HepG2 (cell line): ENCODE measurements at regions not wholly inside any gene's neighbourhood (a gene's known extent, or its start where the extent isn't known, plus 50 kb on each side); places are given as distances from the start of the nearest gene placed in this dataset.
"Not testable (repeated sequence)": the region's sequence is repeated elsewhere in the genome, so short reads cannot be mapped to it uniquely, and the experiment has no call there.

ENCODE experiments used
- ATAC-seq: fragments of 200-7000 bp; cut with Tn5 transposase; 3 replicates; pipeline ENCODE4 v1.9.1; 2020; ENCODE audit warnings: mild to moderate bottlenecking, moderate library complexity
- BruUV-seq: library from RNA; stranded (reverse); fragments of 400-500 nt; replicated peaks from 2 replicates; lab custom pipeline; 2021; lab: Mats Ljungman, UMichigan
- CTCF ChIA-PET: fragments of 300-600 bp; formaldehyde crosslinking; extraction: SDS; loops from one replicate; lab custom pipeline; 2021; ENCODE audit warnings: low total read pairs, inconsistent platforms, low intra/inter-chr PET ratio; lab: Yijun Ruan, JAX
- POLR2A ChIA-PET: fragments of 350-600 bp; sonication (Branson Sonifier 250); formaldehyde crosslinking; loops from one replicate; lab custom pipeline; 2020; ENCODE audit warnings: antibody characterized with exemption, inconsistent platforms; lab: Yijun Ruan, JAX
- DNase-seq: peaks from one replicate; pipeline ENCODE4 v3.0.0-alpha.2; 2015; ENCODE audit warnings: low spot score
- FAIRE-seq: peaks from 3 replicates; lab custom pipeline; 2011; peaks lifted over from hg19 to GRCh38; lab: Jason Lieb, UNC
- H2AFZ ChIP-seq: one replicate; pipeline ENCODE4 v1.6.1; 2011; ENCODE audit warnings: low read length, inconsistent platforms
- H3K27ac ChIP-seq: fragments of 300-600 bp; 3 replicates; pipeline ENCODE4 v1.8.0; 2011; ENCODE audit warnings: mixed run types, mild to moderate bottlenecking, mixed read lengths, low read length, inconsistent platforms; ENCODE audit not compliant: insufficient read depth; ENCODE audit errors: extremely low read length
- H3K27me3 ChIP-seq, 2 experiments: fragments of 200-600 bp in 1 of 2; 2 replicates in 1 of 2; 3 replicates in 1 of 2; pipeline versions ENCODE4 v1.6.0 to v1.8.0; 2011; ENCODE audit warnings: low read length in 2 of 2, mild to moderate bottlenecking in 2 of 2, moderate library complexity in 2 of 2, inconsistent platforms in 1 of 2; ENCODE audit not compliant: insufficient read depth in 2 of 2, control insufficient read depth in 1 of 2
- H3K36me3 ChIP-seq, 2 experiments: fragments of 200-600 bp in 1 of 2; replicated peaks in 1 of 2; 2 replicates in 1 of 2; 3 replicates in 1 of 2; pipeline versions ENCODE4 v1.5.1 to v1.8.0; 2011; ENCODE audit warnings: low read length in 2 of 2, inconsistent platforms in 1 of 2; ENCODE audit not compliant: insufficient read depth in 2 of 2, control insufficient read depth in 1 of 2
- H3K4me1 ChIP-seq: 2 replicates; pipeline ENCODE4 v1.5.1; 2012; ENCODE audit warnings: low read length, inconsistent platforms; ENCODE audit not compliant: insufficient read depth
- H3K4me2 ChIP-seq: 2 replicates; pipeline ENCODE4 v1.6.0; 2011; ENCODE audit warnings: low read depth, low read length, inconsistent platforms
- H3K4me3 ChIP-seq, 3 experiments: fragments of 200-600 bp in 1 of 3; sonication (generic), shearing (Covaris generic) in 1 of 3; replicated peaks in 1 of 3; 2 replicates each; pipeline ENCODE4 v1.5.1; 2011 to 2016; ENCODE audit warnings: low read length in 3 of 3, inconsistent platforms in 2 of 3, low read depth in 2 of 3, mild to moderate bottlenecking in 2 of 3, control low read depth in 1 of 3, mixed read lengths in 1 of 3; ENCODE audit not compliant: insufficient read depth in 1 of 3
- H3K79me2 ChIP-seq: one replicate; pipeline ENCODE4 v1.6.1; 2011; ENCODE audit warnings: low read length, inconsistent platforms; ENCODE audit not compliant: insufficient read depth
- H3K9ac ChIP-seq: 2 replicates; pipeline ENCODE4 v1.6.0; 2011; ENCODE audit warnings: mild to moderate bottlenecking, low read depth, low read length, inconsistent platforms; ENCODE audit not compliant: insufficient read depth
- H3K9me3 ChIP-seq: 2 replicates; pipeline ENCODE4 v1.5.1; 2012; ENCODE audit warnings: mild to moderate bottlenecking, low read length
- H4K20me1 ChIP-seq: 2 replicates; pipeline ENCODE4 v1.6.0; 2011; ENCODE audit warnings: inconsistent platforms, mild to moderate bottlenecking, low read length, moderate library complexity; ENCODE audit not compliant: insufficient read depth
- DMAP1 ChIP-seq: IDR thresholded peaks from 2 replicates; pipeline ENCODE4 v1.6.1; 2016
- ZNF441 ChIP-seq: sonication (generic); formaldehyde crosslinking; IDR thresholded peaks from 2 replicates; pipeline ENCODE4 v1.7.0; 2021; ENCODE audit warnings: missing genetic modification reagents, borderline replicate concordance
- ZNF558 ChIP-seq: sonication (generic); formaldehyde crosslinking; IDR thresholded peaks from 2 replicates; pipeline ENCODE4 v1.9.0; 2022; ENCODE audit warnings: mild to moderate bottlenecking, missing genetic modification reagents, borderline replicate concordance
- WGBS: methylation state at CpG from one replicate; pipeline ENCODE4 v1.1.6; 2017; ENCODE audit warnings: low lambda C conversion rate; 5-methylcytosine and 5-hydroxymethylcytosine counted together
- in situ Hi-C: cut with HindIII; loops from 2 replicates; pipeline ENCODE4 v1.10.0; 2017; ENCODE audit warnings: low pct_unique_long_range_greater_than_20kb; ENCODE audit not compliant: extremely low pct_ligation_motif_present
- intact Hi-C: fragments of 100-400 bp; cut with micrococcal nuclease; formaldehyde crosslinking; loops from one replicate; pipeline ENCODE4 v1.10.0; 2022; ENCODE audit not compliant: unreplicated experiment

GRCh38 chr5:152164860-152165259 lies 240.2 kb upstream of the GLRA1 start:
- DNase-seq (no peak), ATAC-seq (peak; percentile 85), FAIRE-seq (no peak)
- no peak overlapping the region for H3K9ac ChIP-seq
- BruUV-seq: no TSS peak
- no peak overlapping the region for H3K4me3 ChIP-seq
- in situ Hi-C loops: no loop called here
- POLR2A ChIA-PET: no interaction called here
- H3K9me3 ChIP-seq: no peaks in the 10 kb centered on the region
- H3K4me2 ChIP-seq: no peak overlapping the region
- TF ChIP-seq ZNF558 (CRISPR knock-in tag) (no peak), ZNF441 (CRISPR knock-in tag) (no peak), DMAP1 (CRISPR knock-in tag) (no peak)
- intact Hi-C loops: no loop called here
- no peaks in the 10 kb centered on the region for H3K36me3 ChIP-seq
- H3K4me1 ChIP-seq: no peaks in the 10 kb centered on the region
- H3K79me2 ChIP-seq: no peaks in the 10 kb centered on the region
- CTCF ChIA-PET: no interaction called here
- H2AFZ ChIP-seq: no peak overlapping the region
- no peak overlapping the region for H3K27ac ChIP-seq
- WGBS: 7% methylated on average over 1 of the region's 2 CpGs
- H4K20me1 ChIP-seq: no peaks in the 10 kb centered on the region
- no peaks in the 10 kb centered on the region for H3K27me3 ChIP-seq

- POLR2A ChIA-PET, H3K4me2 ChIP-seq, H3K79me2 ChIP-seq, H3K9me3 ChIP-seq, DNase-seq, H3K9ac ChIP-seq, BruUV-seq, H3K27ac ChIP-seq, CTCF ChIA-PET, H4K20me1 ChIP-seq, H3K27me3 ChIP-seq, FAIRE-seq, ATAC-seq, H2AFZ ChIP-seq, H3K4me3 ChIP-seq, in situ Hi-C loops, H3K4me1 ChIP-seq, intact Hi-C loops, H3K36me3 ChIP-seq: not testable (repeated sequence)
- WGBS: 20% methylated on average over 3 of the region's 4 CpGs
Observed at GRCh38 chr5:152159894-152160293, 235.2 kb upstream of the GLRA1 start.

- H3K4me1 ChIP-seq, FAIRE-seq, POLR2A ChIA-PET, H2AFZ ChIP-seq, H3K4me2 ChIP-seq, BruUV-seq, H3K27me3 ChIP-seq, H3K36me3 ChIP-seq, H3K27ac ChIP-seq, H3K4me3 ChIP-seq, H4K20me1 ChIP-seq, CTCF ChIA-PET, H3K9me3 ChIP-seq, DNase-seq, in situ Hi-C loops, H3K9ac ChIP-seq, H3K79me2 ChIP-seq, ATAC-seq, intact Hi-C loops: not testable (repeated sequence)
- 4% methylated on average over 2 of the region's 2 CpGs for WGBS
Observed at GRCh38 chr5:152154452-152154851, 229.8 kb upstream of the GLRA1 start.
